ENCODE measurements at regions not wholly inside any gene's neighbourhood (a gene's known extent, or its start where the extent isn't known, plus 50 kb on each side); places are given as distances from the start of the nearest gene placed in this dataset.
"Not testable (repeated sequence)": the region's sequence is repeated elsewhere in the genome, so short reads cannot be mapped to it uniquely, and the experiment has no call there.

DNA sequence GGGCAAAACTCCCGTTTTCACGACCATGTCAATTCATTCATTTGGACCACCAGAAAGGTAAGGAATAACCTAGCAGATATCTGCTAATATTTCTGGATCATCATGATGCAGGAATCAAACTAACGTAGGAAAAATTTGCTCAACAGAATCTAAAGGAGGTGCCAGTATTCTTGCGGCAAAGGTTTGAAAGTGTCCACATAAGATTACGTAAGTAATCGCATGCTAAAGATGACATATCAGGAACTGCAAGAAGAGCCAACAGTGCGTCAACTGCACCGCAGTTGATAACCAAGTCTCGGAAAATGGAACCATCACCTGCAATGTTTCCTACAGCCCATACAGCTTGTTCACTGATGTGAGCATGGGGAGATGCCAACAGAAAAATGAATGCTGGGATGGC, 194.1 kb upstream of the ZNF804B start (continued):
- no peak for TF ChIP-seq JUNB (IDR thresholded peaks at IDR 0.05; ENCODE audit: unreplicated experiment)
- TF ChIP-seq, protein P1, sequence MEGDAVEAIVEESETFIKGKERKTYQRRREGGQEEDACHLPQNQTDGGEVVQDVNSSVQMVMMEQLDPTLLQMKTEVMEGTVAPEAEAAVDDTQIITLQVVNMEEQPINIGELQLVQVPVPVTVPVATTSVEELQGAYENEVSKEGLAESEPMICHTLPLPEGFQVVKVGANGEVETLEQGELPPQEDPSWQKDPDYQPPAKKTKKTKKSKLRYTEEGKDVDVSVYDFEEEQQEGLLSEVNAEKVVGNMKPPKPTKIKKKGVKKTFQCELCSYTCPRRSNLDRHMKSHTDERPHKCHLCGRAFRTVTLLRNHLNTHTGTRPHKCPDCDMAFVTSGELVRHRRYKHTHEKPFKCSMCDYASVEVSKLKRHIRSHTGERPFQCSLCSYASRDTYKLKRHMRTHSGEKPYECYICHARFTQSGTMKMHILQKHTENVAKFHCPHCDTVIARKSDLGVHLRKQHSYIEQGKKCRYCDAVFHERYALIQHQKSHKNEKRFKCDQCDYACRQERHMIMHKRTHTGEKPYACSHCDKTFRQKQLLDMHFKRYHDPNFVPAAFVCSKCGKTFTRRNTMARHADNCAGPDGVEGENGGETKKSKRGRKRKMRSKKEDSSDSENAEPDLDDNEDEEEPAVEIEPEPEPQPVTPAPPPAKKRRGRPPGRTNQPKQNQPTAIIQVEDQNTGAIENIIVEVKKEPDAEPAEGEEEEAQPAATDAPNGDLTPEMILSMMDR (conservative IDR thresholded peaks at IDR 0.05; ENCODE audit: low read depth in 2 of 2): no peak
- no peak for TF ChIP-seq CREB1 (CRISPR knock-in tag; IDR thresholded peaks at IDR 0.05; ENCODE audit: low read depth)

DNA sequence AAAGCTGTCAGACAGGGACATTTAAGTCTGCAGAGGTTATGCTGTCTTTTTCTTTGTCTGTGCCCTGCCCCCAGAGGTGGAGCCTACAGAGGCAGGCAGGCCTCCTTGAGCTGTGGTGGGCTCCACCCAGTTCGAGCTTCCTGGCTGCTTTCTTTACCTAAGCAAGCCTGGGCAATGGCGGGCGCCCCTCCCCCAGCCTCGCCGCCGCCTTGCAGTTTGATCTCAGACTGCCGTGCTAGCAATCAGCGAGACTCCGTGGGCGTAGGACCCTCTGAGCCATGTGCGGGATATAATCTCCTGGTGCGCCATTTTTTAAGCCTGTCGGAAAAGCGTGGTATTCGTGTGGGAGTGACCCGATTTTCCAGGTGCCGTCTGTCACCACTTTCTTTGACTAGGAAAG, 203.1 kb upstream of the ZNF804B start:
- H3K36me3 Mint-ChIP-seq (ENCODE audit: low read depth): peaks cover 18% of the 10 kb centered on the region
- not testable (repeated sequence) for H2AFZ ChIP-seq; H3K36me3 ChIP-seq (ENCODE audit: insufficient read depth); H3K27ac Mint-ChIP-seq; H3K27me3 ChIP-seq (ENCODE audit: insufficient read depth); H3K27me3 Mint-ChIP-seq (ENCODE audit: insufficient read depth, low read depth, poor library complexity); H3K27ac ChIP-seq (ENCODE audit: low read depth); H3K4me2 ChIP-seq; H3K79me2 ChIP-seq (replicated peaks; ENCODE audit: insufficient read depth); H3K4me3 Mint-ChIP-seq; ATAC-seq; H3K4me3 ChIP-seq; H3K4me1 ChIP-seq (ENCODE audit: insufficient read depth); H4K20me1 ChIP-seq (replicated peaks; ENCODE audit: insufficient read depth); H3K9me2 ChIP-seq (ENCODE audit: insufficient read depth); H3K4me1 Mint-ChIP-seq; DNase-seq (ENCODE audit: low spot score); H3F3A ChIP-seq (replicated peaks; ENCODE audit: low read depth)
- peaks cover 37% of the 10 kb centered on the region for H3K9me3 Mint-ChIP-seq

DNA sequence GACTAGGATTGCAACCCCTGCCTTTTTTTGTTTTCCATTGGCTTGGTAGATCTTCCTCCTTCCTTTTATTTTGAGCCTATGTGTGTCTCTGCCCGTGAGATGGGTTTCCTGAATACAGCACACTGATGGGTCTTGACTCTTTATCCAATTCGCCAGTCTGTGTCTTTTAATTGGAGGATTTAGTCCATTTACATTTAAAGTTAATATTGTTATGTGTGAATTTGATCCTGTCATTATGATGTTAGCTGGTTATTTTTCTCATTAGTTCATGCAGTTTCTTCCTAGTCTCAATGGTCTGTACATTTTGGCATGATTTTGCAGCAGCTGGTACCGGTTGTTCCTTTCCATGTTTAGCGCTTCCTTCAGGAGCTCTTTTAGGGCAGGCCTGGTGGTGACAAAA, 204.7 kb upstream of the ZNF804B start:
- DNase-seq (ENCODE audit: low spot score): not testable (repeated sequence)

DNA sequence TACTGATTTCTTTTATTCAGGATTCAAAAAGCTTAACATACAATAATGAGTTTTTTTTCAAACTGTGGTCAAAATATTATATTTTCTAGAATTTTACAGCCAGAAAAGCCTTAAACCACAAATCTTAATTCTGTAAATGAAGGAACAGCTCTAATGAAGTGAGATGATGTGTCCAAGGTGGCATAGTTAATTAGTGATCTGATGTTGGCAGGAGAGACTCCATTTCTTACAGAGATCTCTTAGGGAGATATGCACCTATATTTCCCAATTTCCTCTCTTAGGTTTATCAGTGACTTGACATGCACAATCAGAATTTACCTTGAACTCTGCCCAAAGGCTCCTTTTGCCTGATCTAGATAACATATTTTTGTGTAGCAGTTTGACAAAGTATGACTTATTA, 211.1 kb upstream of the ZNF804B start:
- Mint-ChIP-seq H3K27ac (no peak overlapping the region), H3K4me3 (no peak overlapping the region), H3K9me3 (peaks cover 29% of the 10 kb centered on the region), H3K27me3 (ENCODE audit: insufficient read depth, low read depth, poor library complexity) (peaks cover 2% of the 10 kb centered on the region), H3K4me1 (no peaks in the 10 kb centered on the region), H3K36me3 (ENCODE audit: low read depth) (peaks cover 27% of the 10 kb centered on the region)
- no peaks in the 10 kb centered on the region for H3K9me2 ChIP-seq (ENCODE audit: insufficient read depth)
- no peaks in the 10 kb centered on the region for H3F3A ChIP-seq (replicated peaks; ENCODE audit: low read depth)
- TF ChIP-seq NANOG (IDR thresholded peaks at IDR 0.05; ENCODE audit: borderline replicate concordance): no peak
- no peak for DNase-seq (ENCODE audit: low spot score)
- H3K27ac ChIP-seq (ENCODE audit: low read depth): no peak overlapping the region
- H3K79me2 ChIP-seq (replicated peaks; ENCODE audit: insufficient read depth): no peaks in the 10 kb centered on the region
- no peak for ATAC-seq
- no peak overlapping the region for H3K4me2 ChIP-seq
- H3K4me3 ChIP-seq: no peak overlapping the region
- H2AFZ ChIP-seq: 0 out of 2 replicates have a peak overlapping the region, but pooled peaks have one; percentile 6
- no peaks in the 10 kb centered on the region for H4K20me1 ChIP-seq (replicated peaks; ENCODE audit: insufficient read depth)
- H3K27me3 ChIP-seq (ENCODE audit: insufficient read depth): no peaks in the 10 kb centered on the region
- no peaks in the 10 kb centered on the region; the same call in 1 of the 2 replicates for H3K36me3 ChIP-seq (ENCODE audit: insufficient read depth)
- no peaks in the 10 kb centered on the region for H3K4me1 ChIP-seq (ENCODE audit: insufficient read depth)

More for the DNA sequence above, 204.7 kb upstream of the ZNF804B start:
- not testable (repeated sequence) for H3K27me3 Mint-ChIP-seq (ENCODE audit: insufficient read depth, low read depth, poor library complexity); H3K4me3 ChIP-seq; H4K20me1 ChIP-seq (replicated peaks; ENCODE audit: insufficient read depth); H3K4me3 Mint-ChIP-seq; H2AFZ ChIP-seq; H3K4me1 Mint-ChIP-seq; H3K4me1 ChIP-seq (ENCODE audit: insufficient read depth); H3K27ac Mint-ChIP-seq; H3K4me2 ChIP-seq; H3K27me3 ChIP-seq (ENCODE audit: insufficient read depth); H3K36me3 ChIP-seq (ENCODE audit: insufficient read depth); H3F3A ChIP-seq (replicated peaks; ENCODE audit: low read depth); ATAC-seq; H3K27ac ChIP-seq (ENCODE audit: low read depth); H3K9me2 ChIP-seq (ENCODE audit: insufficient read depth); H3K79me2 ChIP-seq (replicated peaks; ENCODE audit: insufficient read depth)
- Mint-ChIP-seq H3K9me3 (peaks cover 37% of the 10 kb centered on the region), H3K36me3 (ENCODE audit: low read depth) (peaks cover 18% of the 10 kb centered on the region)
